HepG2 (cell line): ENCODE measurements at regions not wholly inside any gene's neighbourhood (a gene's known extent, or its start where the extent isn't known, plus 50 kb on each side); places are given as distances from the start of the nearest gene placed in this dataset.

Experiments used
- AGO2 ChIP-seq: fragments of 200-400 bp; formaldehyde crosslinking; optimal IDR thresholded peaks from 2 replicates; pipeline ENCODE3; 2017; ENCODE audit warnings: mild to moderate bottlenecking, low read depth, low read length, moderate library complexity
- BCL3 ChIP-seq: sonication (generic); formaldehyde crosslinking; IDR thresholded peaks from 2 replicates; pipeline ENCODE4 v1.5.1; 2020; ENCODE audit warnings: mild to moderate bottlenecking, missing genetic modification reagents, moderate library complexity
- CEBPG ChIP-seq: IDR thresholded peaks from 2 replicates; pipeline ENCODE4 v1.6.1; 2016
- DR1 ChIP-seq: sonication (generic); formaldehyde crosslinking; IDR thresholded peaks from 2 replicates; pipeline ENCODE4 v1.8.0; 2021; ENCODE audit warnings: mild to moderate bottlenecking, missing genetic modification reagents, inconsistent platforms
- ELF3 ChIP-seq: IDR thresholded peaks from 2 replicates; pipeline ENCODE4 v1.6.1; 2016; ENCODE audit warnings: missing genetic modification reagents, missing compliant biosample characterization
- HNRNPK ChIP-seq: fragments of 200-400 bp; formaldehyde crosslinking; IDR thresholded peaks from 2 replicates; pipeline ENCODE4 v1.6.1; 2018; ENCODE audit warnings: low read length, low read depth, moderate library complexity, mild to moderate bottlenecking; ENCODE audit not compliant: poor library complexity, severe bottlenecking
- IRF9 ChIP-seq: sonication (generic); formaldehyde crosslinking; IDR thresholded peaks from 2 replicates; pipeline ENCODE4 v1.8.0; 2022; ENCODE audit warnings: missing genetic modification reagents, mild to moderate bottlenecking, borderline replicate concordance
- IRX3 ChIP-seq: sonication (generic); formaldehyde crosslinking; IDR thresholded peaks from 2 replicates; pipeline ENCODE4 v1.8.1; 2023; ENCODE audit warnings: mild to moderate bottlenecking, low read depth, missing genetic modification reagents, borderline replicate concordance
- JDP2 ChIP-seq: sonication (generic); formaldehyde crosslinking; IDR thresholded peaks from 2 replicates; pipeline ENCODE4 v1.8.1; 2022; ENCODE audit warnings: missing genetic modification reagents, borderline replicate concordance
- KDM5A ChIP-seq: fragments of 200-600 bp; sonication (generic); IDR thresholded peaks from 2 replicates; pipeline ENCODE4 v1.7.0; 2018; ENCODE audit warnings: antibody characterized with exemption, mild to moderate bottlenecking, low read length, borderline replicate concordance
- MAF1 ChIP-seq: sonication (generic); formaldehyde crosslinking; IDR thresholded peaks from 2 replicates; pipeline ENCODE4 v1.5.0; 2020; ENCODE audit warnings: missing genetic modification reagents, borderline replicate concordance
- MEIS2 ChIP-seq: sonication (generic); formaldehyde crosslinking; IDR thresholded peaks from 2 replicates; pipeline ENCODE4 v1.9.0; 2021; ENCODE audit warnings: mild to moderate bottlenecking, missing genetic modification reagents
- MTF1 ChIP-seq: sonication (generic); formaldehyde crosslinking; IDR thresholded peaks from 2 replicates; pipeline ENCODE4 v1.5.0; 2020; ENCODE audit warnings: missing genetic modification reagents
- SAP130 ChIP-seq: IDR thresholded peaks from 2 replicates; pipeline ENCODE4 v1.6.1; 2016; ENCODE audit warnings: low read depth
- SIX4 ChIP-seq: sonication (generic); formaldehyde crosslinking; IDR thresholded peaks from 2 replicates; pipeline ENCODE4 v1.4.0; 2020; ENCODE audit warnings: missing genetic modification reagents
- SOX13 ChIP-seq, 3 experiments: fragments of 450-650 bp in 1 of 3; sonication (generic) in 1 of 3; formaldehyde crosslinking in 1 of 3; IDR thresholded peaks in 2 of 3; conservative IDR thresholded peaks in 1 of 3; 2 replicates each; pipeline versions ENCODE4 v1.5.0 to v1.6.1; 2016 to 2020; ENCODE audit warnings: antibody characterized with exemption in 1 of 3, mild to moderate bottlenecking in 1 of 3, missing compliant biosample characterization in 1 of 3, missing genetic modification reagents in 1 of 3, moderate library complexity in 1 of 3
- U2AF1 ChIP-seq: fragments of 200-400 bp; formaldehyde crosslinking; optimal IDR thresholded peaks from 2 replicates; pipeline ENCODE3; 2017; ENCODE audit warnings: mild to moderate bottlenecking, low read depth, low read length
- ZNF512B ChIP-seq: sonication (generic); formaldehyde crosslinking; IDR thresholded peaks from 2 replicates; pipeline ENCODE4 v1.5.1; 2020; ENCODE audit warnings: missing genetic modification reagents, mild to moderate bottlenecking, borderline replicate concordance
- ZNF605 ChIP-seq: sonication (generic); formaldehyde crosslinking; IDR thresholded peaks from 2 replicates; pipeline ENCODE4 v1.8.0; 2022; ENCODE audit warnings: mild to moderate bottlenecking, missing genetic modification reagents
- ZNF761 ChIP-seq: sonication (generic); formaldehyde crosslinking; conservative IDR thresholded peaks from 2 replicates; pipeline ENCODE4 v1.4.0; 2020; ENCODE audit warnings: mild to moderate bottlenecking, missing genetic modification reagents
- ZSCAN12 ChIP-seq: sonication (generic); formaldehyde crosslinking; IDR thresholded peaks from 2 replicates; pipeline ENCODE4 v1.9.0; 2021; ENCODE audit warnings: mild to moderate bottlenecking, missing genetic modification reagents
- TF ChIP-seq, protein P1 (sequence below): sonication (generic); formaldehyde crosslinking; conservative IDR thresholded peaks from 2 replicates; pipeline ENCODE4 v1.8.1; 2023; ENCODE audit warnings: missing genetic modification reagents

DNA sequence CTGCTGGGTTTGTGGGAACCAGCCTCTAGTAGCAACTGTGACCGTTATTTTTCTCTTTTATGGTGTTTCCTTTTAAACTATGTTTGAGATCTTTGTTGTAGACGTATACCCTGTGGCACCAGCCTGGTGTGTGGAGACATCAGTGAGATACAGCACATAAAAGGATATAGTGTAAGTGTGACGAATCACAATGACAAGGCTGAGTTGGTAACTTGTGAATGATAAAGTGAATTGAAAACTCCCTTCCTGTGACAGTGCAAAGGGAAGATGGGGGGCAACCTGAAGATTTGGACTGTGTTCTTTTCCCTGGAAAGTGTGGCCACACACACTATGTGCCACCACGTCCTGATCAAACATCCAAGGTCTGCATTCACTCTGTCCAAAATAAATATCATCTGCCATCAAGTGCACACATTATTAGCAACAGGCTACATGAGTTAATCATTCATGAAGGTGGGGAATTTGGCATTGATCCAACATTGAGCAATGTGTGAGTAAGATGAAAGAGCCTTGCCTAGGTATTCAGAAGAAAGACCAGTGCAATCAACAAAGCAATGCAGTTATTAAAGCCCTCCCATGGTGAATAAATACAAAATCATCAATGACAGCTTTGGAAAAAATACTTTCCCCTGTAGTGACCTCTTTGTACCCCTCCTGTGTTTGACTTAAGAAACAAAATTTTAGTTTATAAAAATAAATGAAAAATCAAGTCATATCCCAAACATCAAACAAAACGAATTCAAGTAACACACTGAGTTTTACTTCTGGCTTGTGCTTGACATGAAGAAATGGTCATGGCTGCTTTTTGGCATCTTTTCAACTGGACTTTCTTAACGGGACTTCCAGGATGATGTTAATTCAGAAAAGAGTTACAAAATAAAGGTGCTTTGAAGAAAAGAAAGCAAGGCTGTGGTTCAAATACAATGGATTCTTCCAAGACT is 1280.5 kb upstream of the ZEB2 start (continued):
- TF ChIP-seq ZNF512B (CRISPR knock-in tag): peak; percentile 96
- peak; percentile 97 for TF ChIP-seq ELF3
- peak; percentile 89 for TF ChIP-seq SIX4
- no peak; the same call in 1 of the 2 replicates for TF ChIP-seq JDP2 (CRISPR knock-in tag)
- TF ChIP-seq SOX13 (IDR thresholded peaks at IDR 0.05): peak; percentile 92
- TF ChIP-seq SOX13 (CRISPR knock-in tag; conservative IDR thresholded peaks at IDR 0.05 in 1 of 2, IDR thresholded peaks at IDR 0.05 in 1 of 2): peak in 1 of 2 experiments; percentile 98; a peak in 2 of 4 replicates
- peak; percentile 99 for TF ChIP-seq CEBPG (CRISPR knock-in tag)
- no peak; the same call in 1 of the 2 replicates for TF ChIP-seq MAF1 (CRISPR knock-in tag)
- peak; percentile 66; the same call in 1 of the 2 replicates for TF ChIP-seq ZNF605
- TF ChIP-seq U2AF1: no peak
- peak; percentile 95 for TF ChIP-seq MEIS2 (CRISPR knock-in tag)
- 0 out of 2 replicates have a peak, but pooled peaks have one; percentile 45 for TF ChIP-seq IRF9
- TF ChIP-seq BCL3 (CRISPR knock-in tag): no peak
- 0 out of 2 replicates have a peak, but pooled peaks have one; percentile 40 for TF ChIP-seq ZNF761 (CRISPR knock-in tag)
- peak; percentile 28; the same call in 1 of the 2 replicates for TF ChIP-seq MTF1 (CRISPR knock-in tag)
- peak; percentile 85; the same call in 1 of the 2 replicates for TF ChIP-seq ZSCAN12 (CRISPR knock-in tag)
- no peak; the same call in 1 of the 2 replicates for TF ChIP-seq KDM5A
- no peak for TF ChIP-seq DR1
- TF ChIP-seq HNRNPK: no peak
- peak; percentile 89 for TF ChIP-seq SAP130 (CRISPR knock-in tag)
- TF ChIP-seq AGO2: no peak
- TF ChIP-seq IRX3: no peak
- TF ChIP-seq, protein P1, sequence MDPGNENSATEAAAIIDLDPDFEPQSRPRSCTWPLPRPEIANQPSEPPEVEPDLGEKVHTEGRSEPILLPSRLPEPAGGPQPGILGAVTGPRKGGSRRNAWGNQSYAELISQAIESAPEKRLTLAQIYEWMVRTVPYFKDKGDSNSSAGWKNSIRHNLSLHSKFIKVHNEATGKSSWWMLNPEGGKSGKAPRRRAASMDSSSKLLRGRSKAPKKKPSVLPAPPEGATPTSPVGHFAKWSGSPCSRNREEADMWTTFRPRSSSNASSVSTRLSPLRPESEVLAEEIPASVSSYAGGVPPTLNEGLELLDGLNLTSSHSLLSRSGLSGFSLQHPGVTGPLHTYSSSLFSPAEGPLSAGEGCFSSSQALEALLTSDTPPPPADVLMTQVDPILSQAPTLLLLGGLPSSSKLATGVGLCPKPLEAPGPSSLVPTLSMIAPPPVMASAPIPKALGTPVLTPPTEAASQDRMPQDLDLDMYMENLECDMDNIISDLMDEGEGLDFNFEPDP (CRISPR knock-in tag): no peak
